GM20000 (cell line): ENCODE measurements at regions not wholly inside any gene's neighbourhood (a gene's known extent, or its start where the extent isn't known, plus 50 kb on each side); places are given as distances from the start of the nearest gene placed in this dataset.

ENCODE experiments used
- DNase-seq: peaks from one replicate; pipeline ENCODE4 v3.0.0; 2012; ENCODE audit warnings: low spot score
- TF ChIP-seq, protein P1 (sequence below): IDR thresholded peaks from 2 replicates; pipeline ENCODE4 v1.5.1; 2012; ENCODE audit warnings: mild to moderate bottlenecking, control low read depth; ENCODE audit errors: extremely low read depth, missing control alignments

DNA sequence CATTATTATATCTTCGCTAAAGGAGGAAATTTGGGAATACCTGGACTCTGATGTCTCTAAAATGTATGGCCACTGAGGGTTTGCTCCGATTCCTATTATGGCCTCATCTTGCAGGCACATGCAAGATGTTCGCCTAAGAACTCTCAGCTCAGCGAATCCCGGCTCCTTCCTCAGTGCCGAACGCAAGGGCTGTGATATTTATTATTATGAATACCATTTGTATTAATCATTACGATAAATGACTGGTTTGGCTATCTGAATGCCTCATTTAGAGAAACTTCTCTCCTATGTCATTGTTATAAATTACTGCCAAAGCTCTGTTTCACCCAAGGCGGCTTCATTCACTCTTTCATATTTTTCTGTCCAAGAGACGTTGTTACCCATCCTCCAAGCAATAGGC, 369.7 kb upstream of the TSHZ3 start:
- TF ChIP-seq, protein P1, sequence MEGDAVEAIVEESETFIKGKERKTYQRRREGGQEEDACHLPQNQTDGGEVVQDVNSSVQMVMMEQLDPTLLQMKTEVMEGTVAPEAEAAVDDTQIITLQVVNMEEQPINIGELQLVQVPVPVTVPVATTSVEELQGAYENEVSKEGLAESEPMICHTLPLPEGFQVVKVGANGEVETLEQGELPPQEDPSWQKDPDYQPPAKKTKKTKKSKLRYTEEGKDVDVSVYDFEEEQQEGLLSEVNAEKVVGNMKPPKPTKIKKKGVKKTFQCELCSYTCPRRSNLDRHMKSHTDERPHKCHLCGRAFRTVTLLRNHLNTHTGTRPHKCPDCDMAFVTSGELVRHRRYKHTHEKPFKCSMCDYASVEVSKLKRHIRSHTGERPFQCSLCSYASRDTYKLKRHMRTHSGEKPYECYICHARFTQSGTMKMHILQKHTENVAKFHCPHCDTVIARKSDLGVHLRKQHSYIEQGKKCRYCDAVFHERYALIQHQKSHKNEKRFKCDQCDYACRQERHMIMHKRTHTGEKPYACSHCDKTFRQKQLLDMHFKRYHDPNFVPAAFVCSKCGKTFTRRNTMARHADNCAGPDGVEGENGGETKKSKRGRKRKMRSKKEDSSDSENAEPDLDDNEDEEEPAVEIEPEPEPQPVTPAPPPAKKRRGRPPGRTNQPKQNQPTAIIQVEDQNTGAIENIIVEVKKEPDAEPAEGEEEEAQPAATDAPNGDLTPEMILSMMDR, result no peak

GRCh38 chr19:31723101-31723500, 373.9 kb upstream of the TSHZ3 start:
- TF ChIP-seq, protein P1, result no peak
- DNase-seq, result no peak

More for the DNA sequence above, 369.7 kb upstream of the TSHZ3 start:
- no peak for DNase-seq

- no peak for DNase-seq
- TF ChIP-seq, protein P1, result no peak
Measured at GRCh38 chr19:31725051-31725450, 375.8 kb upstream of the TSHZ3 start.

GRCh38 chr19:31727536-31727935, 378.3 kb upstream of the TSHZ3 start:
- no peak for DNase-seq
- TF ChIP-seq, protein P1, result no peak

- no peak for DNase-seq
- TF ChIP-seq, protein P1, result no peak
Measured at GRCh38 chr19:31730270-31730669, 381.0 kb upstream of the TSHZ3 start.

DNA sequence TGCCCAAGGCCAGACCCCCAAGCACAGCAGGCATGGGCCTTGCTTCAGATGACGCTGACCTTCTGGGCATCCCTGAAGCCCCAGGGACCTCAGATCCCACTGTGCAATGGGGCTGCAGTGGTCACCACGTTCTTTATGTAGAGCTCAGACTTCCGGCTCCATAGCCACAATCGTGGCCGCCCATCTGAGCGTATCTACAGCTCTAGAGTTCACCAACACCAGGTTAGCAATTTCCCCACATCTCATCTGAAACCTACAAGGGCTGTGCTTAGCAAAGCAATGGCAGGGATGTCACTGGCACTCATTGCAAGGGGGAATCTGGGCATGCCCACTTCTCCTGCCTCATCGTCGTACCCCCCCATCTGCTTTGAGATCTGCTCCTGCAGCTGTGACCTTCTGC, 384.4 kb upstream of the TSHZ3 start:
- TF ChIP-seq, protein P1, result no peak
- DNase-seq, result no peak

- TF ChIP-seq, protein P1, result no peak
- no peak for DNase-seq
Measured at GRCh38 chr19:31742249-31742648, 393.0 kb upstream of the TSHZ3 start.
